ENCODE measurements at regions not wholly inside any gene's neighbourhood (a gene's known extent, or its start where the extent isn't known, plus 50 kb on each side); places are given as distances from the start of the nearest gene placed in this dataset.

DNA sequence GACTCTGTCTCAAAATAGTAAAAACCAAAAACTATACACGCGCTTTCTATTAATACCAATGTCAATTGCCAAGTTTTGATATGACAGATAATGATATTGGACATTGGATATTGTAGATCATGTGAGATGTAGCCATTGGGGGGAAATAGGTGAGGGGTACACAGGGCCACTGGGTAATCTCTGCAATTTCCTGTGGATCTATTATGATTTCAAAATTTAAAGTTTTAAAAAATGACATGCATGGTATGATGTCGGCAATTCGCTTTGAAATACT, 266.0 kb downstream of the PARN start:
- H3K27ac Mint-ChIP-seq = no peak overlapping the region
- TF ChIP-seq, protein P1, sequence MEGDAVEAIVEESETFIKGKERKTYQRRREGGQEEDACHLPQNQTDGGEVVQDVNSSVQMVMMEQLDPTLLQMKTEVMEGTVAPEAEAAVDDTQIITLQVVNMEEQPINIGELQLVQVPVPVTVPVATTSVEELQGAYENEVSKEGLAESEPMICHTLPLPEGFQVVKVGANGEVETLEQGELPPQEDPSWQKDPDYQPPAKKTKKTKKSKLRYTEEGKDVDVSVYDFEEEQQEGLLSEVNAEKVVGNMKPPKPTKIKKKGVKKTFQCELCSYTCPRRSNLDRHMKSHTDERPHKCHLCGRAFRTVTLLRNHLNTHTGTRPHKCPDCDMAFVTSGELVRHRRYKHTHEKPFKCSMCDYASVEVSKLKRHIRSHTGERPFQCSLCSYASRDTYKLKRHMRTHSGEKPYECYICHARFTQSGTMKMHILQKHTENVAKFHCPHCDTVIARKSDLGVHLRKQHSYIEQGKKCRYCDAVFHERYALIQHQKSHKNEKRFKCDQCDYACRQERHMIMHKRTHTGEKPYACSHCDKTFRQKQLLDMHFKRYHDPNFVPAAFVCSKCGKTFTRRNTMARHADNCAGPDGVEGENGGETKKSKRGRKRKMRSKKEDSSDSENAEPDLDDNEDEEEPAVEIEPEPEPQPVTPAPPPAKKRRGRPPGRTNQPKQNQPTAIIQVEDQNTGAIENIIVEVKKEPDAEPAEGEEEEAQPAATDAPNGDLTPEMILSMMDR (conservative IDR thresholded peaks at IDR 0.05) = no peak

More for the DNA sequence above, 266.0 kb downstream of the PARN start:
- no peaks in the 10 kb centered on the region for H3K9me3 ChIP-seq (ENCODE audit: control insufficient read depth, low read depth, low read length)
- no peaks in the 10 kb centered on the region for H3K27me3 ChIP-seq (ENCODE audit: insufficient read depth, low read length)
- peaks cover 6 to 14% of the 10 kb centered on the region in 2 experiments; a peak in 3 of 4 replicates for H3K4me1 Mint-ChIP-seq
- H3K36me3 Mint-ChIP-seq (ENCODE audit: insufficient read depth in 1 of 3, low read depth in 3 of 3) = no peaks in the 10 kb centered on the region; a peak in 1 of 7 replicates
- H3K9me3 Mint-ChIP-seq = no peaks in the 10 kb centered on the region
- H3K4me2 ChIP-seq (ENCODE audit: insufficient read depth, insufficient read length, low read length) = no peak overlapping the region
- no peak overlapping the region for H2BK5ac ChIP-seq (ENCODE audit: insufficient read length, low read length)
- no peaks in the 10 kb centered on the region for H3K4me1 ChIP-seq (ENCODE audit: insufficient read depth, low read length)
- H3K27ac ChIP-seq (ENCODE audit: insufficient read length, low read depth, low read length) = no peak overlapping the region
- H3K23me2 ChIP-seq (ENCODE audit: insufficient read length, low read depth, low read length, poor library complexity, severe bottlenecking) = no peaks in the 10 kb centered on the region
- no peak overlapping the region for H2BK20ac ChIP-seq (ENCODE audit: low read depth, low read length, poor library complexity, severe bottlenecking)
- no peak overlapping the region for H3K9ac ChIP-seq (ENCODE audit: extremely low read depth, insufficient read length, low read length)
- H3K23ac ChIP-seq (ENCODE audit: insufficient read length, low read depth, low read length) = no peak overlapping the region
- WGBS (ENCODE audit: extremely low coverage, insufficient read length, low lambda C conversion rate) = no CpG with 5 or more reads among the region's 4 CpGs
- H2BK12ac ChIP-seq (ENCODE audit: insufficient read length, low read depth, low read length) = no peak overlapping the region
- H3K79me2 ChIP-seq (ENCODE audit: insufficient read depth, low read length) = no peaks in the 10 kb centered on the region
- H3K79me1 ChIP-seq (ENCODE audit: insufficient read depth, low read depth, low read length, poor library complexity, severe bottlenecking) = no peaks in the 10 kb centered on the region
- DNase-seq = no peak
- H3K27me3 Mint-ChIP-seq (ENCODE audit: low read depth) = peaks cover 4% of the 10 kb centered on the region
- H3K4me3 Mint-ChIP-seq = no peak overlapping the region
- H3T11ph ChIP-seq (ENCODE audit: low read length) = no peak overlapping the region
- no peak overlapping the region for H3K14ac ChIP-seq (ENCODE audit: insufficient read depth, low read length)
- H3K18ac ChIP-seq (ENCODE audit: insufficient read length, low read depth, low read length) = no peak overlapping the region
- H4K91ac ChIP-seq (ENCODE audit: insufficient read length, low read depth, low read length) = no peak overlapping the region
- H4K8ac ChIP-seq (replicated peaks; ENCODE audit: insufficient read length, low read depth, low read length) = no peak overlapping the region
- H3K4ac ChIP-seq (ENCODE audit: low read depth, low read length) = no peak overlapping the region
- H3K56ac ChIP-seq (ENCODE audit: insufficient read length, low read depth, low read length) = no peak overlapping the region
- no peak overlapping the region for H2BK15ac ChIP-seq (ENCODE audit: low read depth, low read length)
- H4K20me1 ChIP-seq (ENCODE audit: control insufficient read depth, insufficient read depth, insufficient read length) = no peaks in the 10 kb centered on the region
- H2AFZ ChIP-seq (ENCODE audit: low read length) = no peak overlapping the region
- no peak overlapping the region for H2AK5ac ChIP-seq (ENCODE audit: insufficient read length, low read length)
- H2BK120ac ChIP-seq (ENCODE audit: low read depth, low read length, poor library complexity, severe bottlenecking) = no peak overlapping the region
- H4K5ac ChIP-seq (ENCODE audit: insufficient read length, low read depth, low read length) = no peak overlapping the region

Data from H9 (cell line).